Spleen (tissue), 11 donors: ENCODE measurements at regions not wholly inside any gene's neighbourhood (a gene's known extent, or its start where the extent isn't known, plus 50 kb on each side); places are given as distances from the start of the nearest gene placed in this dataset.

Experiments
- DNase-seq: peaks from one replicate; pipeline ENCODE4 v3.0.0-alpha.2; 2020
- H3K27ac ChIP-seq, 8 donors: fragments of 200-600 bp; sonication (generic) in 7 of 8; 1 replicate in 4 of 8; 2 replicates in 4 of 8; pipeline versions ENCODE4 v1.5.0 to v1.8.0; 2016 to 2021; ENCODE audit warnings: inconsistent platforms in 4 of 8, mild to moderate bottlenecking in 4 of 8, moderate library complexity in 1 of 8
- H3K27me3 ChIP-seq, 7 donors: fragments of 200-600 bp; sonication (generic) in 6 of 7; replicated peaks in 1 of 7; 1 replicate in 4 of 7; 2 replicates in 3 of 7; pipeline versions ENCODE4 v1.5.0 to v1.8.0; 2016 to 2021; ENCODE audit warnings: inconsistent platforms in 3 of 7, mild to moderate bottlenecking in 1 of 7
- H3K36me3 ChIP-seq, 6 donors: fragments of 200-600 bp; sonication (generic) in 5 of 6; 1 replicate in 4 of 6; 2 replicates in 2 of 6; pipeline versions ENCODE4 v1.5.0 to v1.8.0; 2016 to 2021; ENCODE audit warnings: inconsistent platforms in 2 of 6
- H3K4me1 ChIP-seq, 6 donors: fragments of 200-600 bp; sonication (generic) in 5 of 6; 1 replicate in 3 of 6; 2 replicates in 3 of 6; pipeline versions ENCODE4 v1.5.0 to v1.8.0; 2016 to 2021; ENCODE audit warnings: inconsistent platforms in 3 of 6
- H3K4me3 ChIP-seq, 8 donors: fragments of 200-600 bp; sonication (generic) in 7 of 8; 1 replicate in 4 of 8; 2 replicates in 4 of 8; pipeline versions ENCODE4 v1.5.0 to v1.8.0; 2016 to 2021; ENCODE audit warnings: inconsistent platforms in 4 of 8, mild to moderate bottlenecking in 4 of 8, moderate library complexity in 2 of 8
- H3K9me3 ChIP-seq, 8 donors: fragments of 200-600 bp; sonication (generic) in 7 of 8; 1 replicate in 4 of 8; 2 replicates in 4 of 8; pipeline versions ENCODE4 v1.5.0 to v1.8.0; 2016 to 2021; ENCODE audit warnings: inconsistent platforms in 4 of 8
- CTCF ChIP-seq, 11 experiments: fragments of 200-600 bp in 7 of 11; fragments of 450-650 bp in 4 of 11; sonication (generic) in 4 of 11; IDR thresholded peaks in 8 of 11; conservative IDR thresholded peaks in 3 of 11; 1 replicate in 7 of 11; 2 replicates in 4 of 11; pipeline versions ENCODE4 v1.4.0 to v1.8.0; 2016 to 2021; ENCODE audit warnings: antibody characterized with exemption in 11 of 11, inconsistent platforms in 4 of 11, mild to moderate bottlenecking in 1 of 11
- POLR2A ChIP-seq, 3 donors: fragments of 450-650 bp; IDR thresholded peaks; one replicate each; pipeline ENCODE4 v1.5.1; 2017; ENCODE audit warnings: antibody characterized with exemption in 3 of 3, mild to moderate bottlenecking in 1 of 3
- POLR2AphosphoS5 ChIP-seq, 3 donors: sonication (generic); formaldehyde crosslinking; IDR thresholded peaks; one replicate each; pipeline ENCODE4 v1.5.1; 2017; ENCODE audit warnings: antibody characterized with exemption in 3 of 3
- WGBS, 5 donors: extraction: QIAGEN DNeasy Blood & Tissue Kit in 3 of 5; methylation state at CpG; one replicate each; pipeline versions ENCODE4 v1.1.5 to v1.1.7; 2013 to 2018; 5-methylcytosine and 5-hydroxymethylcytosine counted together
- intact Hi-C: fragments of 100-400 bp; cut with DNase I; formaldehyde crosslinking; loops from one replicate; pipeline ENCODE4 v1.15.0; 2023; ENCODE audit warnings: low total_unique reads
- donor health status: healthy with polysubstance abuse.
- donor health status: DM: no; HTN: no; CAD: no; lungs with moderate emphysema.
- donor health status: DM: no; HTN: no; CAD: no.
- donor health status: Bipolar disorder and iron deficiency.
- donor health status: healthy.
- donor health status: DM: no; HTN: no; CAD: no.
- donor health status: DM: yes; HTN: yes; CAD: no.

- no peak overlapping the region for H3K4me3 ChIP-seq
- no peaks in the 10 kb centered on the region for H3K36me3 ChIP-seq
- no peaks in the 10 kb centered on the region for H3K4me1 ChIP-seq
- no peak for DNase-seq
- H3K27me3 ChIP-seq: peaks cover 0 to 39% (median 0%) of the 10 kb centered on the region in 7 donors
- 82 to 92% (median 86%) methylated on average over 10 of the region's 10 CpGs for WGBS, 5 donors
- TF ChIP-seq POLR2AphosphoS5 (IDR thresholded peaks at IDR 0.05) (no peak), POLR2A (IDR thresholded peaks at IDR 0.05) (no peak), CTCF (IDR thresholded peaks at IDR 0.05 in 8 of 11, conservative IDR thresholded peaks at IDR 0.05 in 3 of 11) (no peak)
- no peak overlapping the region for H3K27ac ChIP-seq
- intact Hi-C loops: no loop called here
- peaks cover 0 to 7% (median 0%) of the 10 kb centered on the region in 8 donors for H3K9me3 ChIP-seq
Observed at GRCh38 chr11:64472593-64473455, 82.9 kb upstream of the SLC22A11 start.

- TF ChIP-seq POLR2A (IDR thresholded peaks at IDR 0.05) (no peak), POLR2AphosphoS5 (IDR thresholded peaks at IDR 0.05) (no peak), CTCF (IDR thresholded peaks at IDR 0.05 in 8 of 11, conservative IDR thresholded peaks at IDR 0.05 in 3 of 11) (no peak)
- intact Hi-C loops: no loop called here
- Histone ChIP-seq H3K4me1 (no peaks in the 10 kb centered on the region), H3K36me3 (no peaks in the 10 kb centered on the region), H3K27ac (no peak overlapping the region), H3K4me3 (no peak overlapping the region), H3K9me3 (peaks cover 0 to 7% (median 0%) of the 10 kb centered on the region in 8 donors), H3K27me3 (peaks cover 0 to 44% (median 0%) of the 10 kb centered on the region in 7 donors)
- DNase-seq: no peak
- 91 to 94% (median 92%) methylated on average over 11 of the region's 11 CpGs for WGBS, 5 donors
Observed at GRCh38 chr11:64474680-64475079, 81.1 kb upstream of the SLC22A11 start.

GRCh38 chr11:64475145-64475544, 80.6 kb upstream of the SLC22A11 start:
- Histone ChIP-seq H3K4me1 (no peaks in the 10 kb centered on the region), H3K9me3 (peaks cover 0 to 7% (median 0%) of the 10 kb centered on the region in 8 donors), H3K27ac (no peak overlapping the region), H3K4me3 (no peak overlapping the region), H3K36me3 (no peaks in the 10 kb centered on the region), H3K27me3 (peaks cover 0 to 44% (median 0%) of the 10 kb centered on the region in 7 donors)
- DNase-seq: no peak
- intact Hi-C loops: no loop called here
- 88 to 96% (median 93%) methylated on average over 10 to 11 of the region's 11 CpGs for WGBS, 5 donors
- TF ChIP-seq POLR2A (IDR thresholded peaks at IDR 0.05) (no peak), POLR2AphosphoS5 (IDR thresholded peaks at IDR 0.05) (no peak), CTCF (IDR thresholded peaks at IDR 0.05 in 8 of 11, conservative IDR thresholded peaks at IDR 0.05 in 3 of 11) (no peak)

DNA sequence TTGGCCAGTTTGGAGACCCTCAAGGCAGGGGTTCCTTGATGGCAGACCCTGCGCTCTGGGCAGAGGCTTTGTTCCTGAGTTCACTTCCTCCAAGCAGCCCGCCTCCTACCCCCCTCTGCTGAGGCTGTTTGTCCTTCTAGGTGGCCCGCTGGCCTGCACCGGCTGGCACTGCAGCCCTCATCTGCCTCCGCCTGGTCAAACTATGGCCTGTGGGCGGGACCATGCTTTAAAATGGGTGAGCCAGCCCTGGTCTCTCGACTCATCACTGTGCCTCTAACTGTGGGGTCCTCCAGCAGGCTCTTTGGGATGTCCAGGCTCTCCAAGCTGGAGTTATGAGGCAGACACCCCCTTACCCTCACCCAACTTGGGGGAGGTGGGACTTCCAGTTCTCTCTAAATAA, 78.9 kb upstream of the SLC22A11 start:
- peaks cover 0 to 44% (median 0%) of the 10 kb centered on the region in 7 donors for H3K27me3 ChIP-seq
- no peaks in the 10 kb centered on the region for H3K36me3 ChIP-seq
- 71 to 86% (median 79%) methylated on average over 5 to 7 of the region's 7 CpGs for WGBS, 5 donors
- TF ChIP-seq CTCF (IDR thresholded peaks at IDR 0.05 in 8 of 11, conservative IDR thresholded peaks at IDR 0.05 in 3 of 11) (no peak), POLR2AphosphoS5 (IDR thresholded peaks at IDR 0.05) (no peak), POLR2A (IDR thresholded peaks at IDR 0.05) (no peak)
- DNase-seq: no peak
- no peaks in the 10 kb centered on the region for H3K9me3 ChIP-seq
- no peak overlapping the region for H3K27ac ChIP-seq
- intact Hi-C loops: no loop called here
- no peaks in the 10 kb centered on the region for H3K4me1 ChIP-seq
- no peak overlapping the region for H3K4me3 ChIP-seq
